ENCODE measurements at regions not wholly inside any gene's neighbourhood (a gene's known extent, or its start where the extent isn't known, plus 50 kb on each side); places are given as distances from the start of the nearest gene placed in this dataset.
"Not testable (repeated sequence)": the region's sequence is repeated elsewhere in the genome, so short reads cannot be mapped to it uniquely, and the experiment has no call there.

- FAIRE-seq (no peak), DNase-seq (ENCODE audit: insufficient read length) (no peak)
- TF ChIP-seq TAF1 (IDR thresholded peaks at IDR 0.05; ENCODE audit: borderline replicate concordance, low read depth, low read length) (no peak), POLR2AphosphoS5 (IDR thresholded peaks at IDR 0.05; ENCODE audit: low read depth, low read length) (no peak), POLR2A (IDR thresholded peaks at IDR 0.05; ENCODE audit: low read depth, low read length) (no peak)
Observed at GRCh38 chr7:25600262-25600920, 372.1 kb upstream of the NPVF start.

- DNase-seq (ENCODE audit: insufficient read length); FAIRE-seq: not testable (repeated sequence)
Observed at GRCh38 chr7:25602730-25603426, 374.6 kb upstream of the NPVF start.

- FAIRE-seq; DNase-seq (ENCODE audit: insufficient read length): not testable (repeated sequence)
Observed at GRCh38 chr7:25603427-25603740, 375.1 kb upstream of the NPVF start.

- DNase-seq (ENCODE audit: insufficient read length) (no peak), FAIRE-seq (no peak)
- no peak for TF ChIP-seq TAF1 (IDR thresholded peaks at IDR 0.05; ENCODE audit: borderline replicate concordance, low read depth, low read length)
- no peak for TF ChIP-seq POLR2A (IDR thresholded peaks at IDR 0.05; ENCODE audit: low read depth, low read length)
- no peak for TF ChIP-seq POLR2AphosphoS5 (IDR thresholded peaks at IDR 0.05; ENCODE audit: low read depth, low read length)
Observed at GRCh38 chr7:25611196-25611595, 382.9 kb upstream of the NPVF start.

- TF ChIP-seq POLR2A (IDR thresholded peaks at IDR 0.05; ENCODE audit: low read depth, low read length): no peak
- no peak for TF ChIP-seq TAF1 (IDR thresholded peaks at IDR 0.05; ENCODE audit: borderline replicate concordance, low read depth, low read length)
- TF ChIP-seq POLR2AphosphoS5 (IDR thresholded peaks at IDR 0.05; ENCODE audit: low read depth, low read length): no peak
- FAIRE-seq (no peak), DNase-seq (ENCODE audit: insufficient read length) (no peak)
Observed at GRCh38 chr7:25613912-25614311, 385.6 kb upstream of the NPVF start.

- no peak for FAIRE-seq
- TF ChIP-seq POLR2AphosphoS5 (IDR thresholded peaks at IDR 0.05; ENCODE audit: low read depth, low read length) (no peak), TAF1 (IDR thresholded peaks at IDR 0.05; ENCODE audit: borderline replicate concordance, low read depth, low read length) (no peak), POLR2A (IDR thresholded peaks at IDR 0.05; ENCODE audit: low read depth, low read length) (no peak)
- no peak for DNase-seq (ENCODE audit: insufficient read length)
Observed at GRCh38 chr7:25614415-25614814, 386.1 kb upstream of the NPVF start.

- no peak for FAIRE-seq
Observed at GRCh38 chr7:25615003-25615402, 386.7 kb upstream of the NPVF start.

GRCh38 chr7:25615593-25615992 is 387.3 kb upstream of the NPVF start:
- FAIRE-seq (no peak), DNase-seq (ENCODE audit: insufficient read length) (no peak)
- TF ChIP-seq TAF1 (IDR thresholded peaks at IDR 0.05; ENCODE audit: borderline replicate concordance, low read depth, low read length) (no peak), POLR2AphosphoS5 (IDR thresholded peaks at IDR 0.05; ENCODE audit: low read depth, low read length) (no peak), POLR2A (IDR thresholded peaks at IDR 0.05; ENCODE audit: low read depth, low read length) (no peak)

More at GRCh38 chr7:25615003-25615402, 386.7 kb upstream of the NPVF start:
- no peak for DNase-seq (ENCODE audit: insufficient read length)
- TF ChIP-seq POLR2A (IDR thresholded peaks at IDR 0.05; ENCODE audit: low read depth, low read length) (no peak), POLR2AphosphoS5 (IDR thresholded peaks at IDR 0.05; ENCODE audit: low read depth, low read length) (no peak), TAF1 (IDR thresholded peaks at IDR 0.05; ENCODE audit: borderline replicate concordance, low read depth, low read length) (no peak)

GRCh38 chr7:25617214-25617613 is 388.9 kb upstream of the NPVF start:
- DNase-seq (ENCODE audit: insufficient read length) (no peak), FAIRE-seq (no peak)

GRCh38 chr7:25617673-25618072 is 389.4 kb upstream of the NPVF start:
- no peak for DNase-seq (ENCODE audit: insufficient read length)
- TF ChIP-seq POLR2A (IDR thresholded peaks at IDR 0.05; ENCODE audit: low read depth, low read length) (no peak), POLR2AphosphoS5 (IDR thresholded peaks at IDR 0.05; ENCODE audit: low read depth, low read length) (no peak), TAF1 (IDR thresholded peaks at IDR 0.05; ENCODE audit: borderline replicate concordance, low read depth, low read length) (no peak)
- FAIRE-seq: no peak

More at GRCh38 chr7:25617214-25617613, 388.9 kb upstream of the NPVF start:
- no peak for TF ChIP-seq POLR2AphosphoS5 (IDR thresholded peaks at IDR 0.05; ENCODE audit: low read depth, low read length)

- DNase-seq (ENCODE audit: insufficient read length) (no peak), FAIRE-seq (no peak)
- no peak for TF ChIP-seq TAF1 (IDR thresholded peaks at IDR 0.05; ENCODE audit: borderline replicate concordance, low read depth, low read length)
- TF ChIP-seq POLR2AphosphoS5 (IDR thresholded peaks at IDR 0.05; ENCODE audit: low read depth, low read length): no peak
- no peak for TF ChIP-seq POLR2A (IDR thresholded peaks at IDR 0.05; ENCODE audit: low read depth, low read length)
Observed at GRCh38 chr7:25619381-25619780, 391.1 kb upstream of the NPVF start.

GRCh38 chr7:25619963-25620799 is 391.9 kb upstream of the NPVF start:
- peak; percentile 75 for FAIRE-seq
- DNase-seq (ENCODE audit: insufficient read length): no peak
- no peak for TF ChIP-seq TAF1 (IDR thresholded peaks at IDR 0.05; ENCODE audit: borderline replicate concordance, low read depth, low read length)
- TF ChIP-seq POLR2AphosphoS5 (IDR thresholded peaks at IDR 0.05; ENCODE audit: low read depth, low read length): no peak
- TF ChIP-seq POLR2A (IDR thresholded peaks at IDR 0.05; ENCODE audit: low read depth, low read length): no peak
